Stomach (tissue), 8 donors: ENCODE measurements at regions not wholly inside any gene's neighbourhood (a gene's known extent, or its start where the extent isn't known, plus 50 kb on each side); places are given as distances from the start of the nearest gene placed in this dataset.

Experiments
- DNase-seq, 2 donors: peaks; one replicate each; pipeline versions ENCODE4 v3.0.0 to v3.0.0-alpha.2; 2013 to 2019
- H3K27ac ChIP-seq, 5 donors: fragments of 200-600 bp in 4 of 5; sonication (generic) in 4 of 5; one replicate each; pipeline ENCODE4 v1.5.1; 2013 to 2019; ENCODE audit warnings: mild to moderate bottlenecking in 1 of 5, moderate library complexity in 1 of 5
- H3K27me3 ChIP-seq, 3 donors: fragments of 200-600 bp; sonication (generic); one replicate each; pipeline ENCODE4 v1.5.1; 2017 to 2019; ENCODE audit warnings: mixed run types in 1 of 3
- H3K36me3 ChIP-seq, 4 donors: fragments of 200-600 bp; sonication (generic); 1 replicate in 3 of 4; 2 replicates in 1 of 4; pipeline ENCODE4 v1.5.1; 2016 to 2019
- H3K4me1 ChIP-seq, 4 donors: fragments of 200-600 bp; sonication (generic); one replicate each; pipeline ENCODE4 v1.5.1; 2016 to 2019
- H3K4me3 ChIP-seq, 4 donors: fragments of 200-600 bp; sonication (generic) in 3 of 4; one replicate each; pipeline ENCODE4 v1.5.1; 2016 to 2019; ENCODE audit warnings: mild to moderate bottlenecking in 1 of 4
- H3K9me3 ChIP-seq, 4 donors: fragments of 200-600 bp; sonication (generic); one replicate each; pipeline ENCODE4 v1.5.1; 2016 to 2019
- EP300 ChIP-seq: sonication (generic); formaldehyde crosslinking; IDR thresholded peaks from one replicate; pipeline ENCODE4 v1.6.1; 2017; ENCODE audit warnings: antibody characterized with exemption
- POLR2A ChIP-seq, 4 donors: fragments of 450-650 bp; IDR thresholded peaks; one replicate each; pipeline ENCODE4 v1.6.1; 2016; ENCODE audit warnings: antibody characterized with exemption in 4 of 4, control low read depth in 2 of 4, mild to moderate bottlenecking in 1 of 4, moderate library complexity in 1 of 4
- POLR2AphosphoS5 ChIP-seq, 3 donors: sonication (generic); formaldehyde crosslinking; IDR thresholded peaks; one replicate each; pipeline ENCODE4 v1.6.1; 2016; ENCODE audit warnings: antibody characterized with exemption in 3 of 3
- whole genome bisulfite sequencing, 5 donors: extraction: QIAGEN DNeasy Blood & Tissue Kit in 3 of 5; methylation state at CpG; one replicate each; pipeline versions ENCODE4 v1.1.5 to v1.1.7; 2013 to 2018; 5-methylcytosine and 5-hydroxymethylcytosine counted together
- intact Hi-C: fragments of 100-400 bp; cut with DNase I; formaldehyde crosslinking; loops from one replicate; pipeline ENCODE4 v1.15.1; 2023; ENCODE audit warnings: low total_unique reads
- TF ChIP-seq, protein P1 (sequence below), 7 experiments: fragments of 450-650 bp in 4 of 7; fragments of 200-600 bp in 3 of 7; sonication (generic) in 3 of 7; IDR thresholded peaks; one replicate each; pipeline ENCODE4 v1.5.1; 2016 to 2019; ENCODE audit warnings: antibody characterized with exemption in 7 of 7, control low read depth in 2 of 7, mild to moderate bottlenecking in 1 of 7
- donor health status: healthy with polysubstance abuse.
- donor health status: Bipolar disorder and iron deficiency.
- donor health status: healthy.

DNA sequence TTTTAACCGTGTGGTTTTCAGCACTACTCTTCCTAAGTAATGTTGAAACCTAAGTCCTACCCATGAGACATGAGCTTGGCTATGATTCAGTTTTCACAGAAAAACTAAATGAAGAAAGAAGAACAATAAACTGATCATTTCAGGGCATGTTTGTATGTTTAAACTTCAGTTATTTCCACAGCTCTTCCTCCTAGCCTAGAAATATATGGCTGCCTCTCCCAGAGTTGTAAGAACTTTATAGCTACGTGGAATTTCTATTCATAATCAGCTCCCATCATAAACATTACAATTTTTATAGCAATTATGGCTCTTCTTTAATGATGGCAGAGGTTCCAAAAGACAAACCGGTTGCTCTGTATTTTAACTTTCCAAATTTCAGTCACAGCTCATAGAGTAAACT is 314.7 kb upstream of the ADAMTSL1 start:
- Histone ChIP-seq H3K9me3 (no peaks in the 10 kb centered on the region), H3K4me1 (peaks cover 0 to 12% (median 3%) of the 10 kb centered on the region in 4 donors), H3K36me3 (no peaks in the 10 kb centered on the region), H3K27me3 (no peaks in the 10 kb centered on the region), H3K27ac (no peak overlapping the region), H3K4me3 (no peak overlapping the region)
- WGBS, 5 donors = 67 to 78% (median 77%) methylated on average over 3 of the region's 3 CpGs
- no peak for DNase-seq
- intact Hi-C loops = no loop called here
- TF ChIP-seq EP300 (no peak), POLR2AphosphoS5 (IDR thresholded peaks at IDR 0.05) (no peak), POLR2A (IDR thresholded peaks at IDR 0.05) (no peak)
- TF ChIP-seq, protein P1, sequence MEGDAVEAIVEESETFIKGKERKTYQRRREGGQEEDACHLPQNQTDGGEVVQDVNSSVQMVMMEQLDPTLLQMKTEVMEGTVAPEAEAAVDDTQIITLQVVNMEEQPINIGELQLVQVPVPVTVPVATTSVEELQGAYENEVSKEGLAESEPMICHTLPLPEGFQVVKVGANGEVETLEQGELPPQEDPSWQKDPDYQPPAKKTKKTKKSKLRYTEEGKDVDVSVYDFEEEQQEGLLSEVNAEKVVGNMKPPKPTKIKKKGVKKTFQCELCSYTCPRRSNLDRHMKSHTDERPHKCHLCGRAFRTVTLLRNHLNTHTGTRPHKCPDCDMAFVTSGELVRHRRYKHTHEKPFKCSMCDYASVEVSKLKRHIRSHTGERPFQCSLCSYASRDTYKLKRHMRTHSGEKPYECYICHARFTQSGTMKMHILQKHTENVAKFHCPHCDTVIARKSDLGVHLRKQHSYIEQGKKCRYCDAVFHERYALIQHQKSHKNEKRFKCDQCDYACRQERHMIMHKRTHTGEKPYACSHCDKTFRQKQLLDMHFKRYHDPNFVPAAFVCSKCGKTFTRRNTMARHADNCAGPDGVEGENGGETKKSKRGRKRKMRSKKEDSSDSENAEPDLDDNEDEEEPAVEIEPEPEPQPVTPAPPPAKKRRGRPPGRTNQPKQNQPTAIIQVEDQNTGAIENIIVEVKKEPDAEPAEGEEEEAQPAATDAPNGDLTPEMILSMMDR (IDR thresholded peaks at IDR 0.05) = no peak

DNA sequence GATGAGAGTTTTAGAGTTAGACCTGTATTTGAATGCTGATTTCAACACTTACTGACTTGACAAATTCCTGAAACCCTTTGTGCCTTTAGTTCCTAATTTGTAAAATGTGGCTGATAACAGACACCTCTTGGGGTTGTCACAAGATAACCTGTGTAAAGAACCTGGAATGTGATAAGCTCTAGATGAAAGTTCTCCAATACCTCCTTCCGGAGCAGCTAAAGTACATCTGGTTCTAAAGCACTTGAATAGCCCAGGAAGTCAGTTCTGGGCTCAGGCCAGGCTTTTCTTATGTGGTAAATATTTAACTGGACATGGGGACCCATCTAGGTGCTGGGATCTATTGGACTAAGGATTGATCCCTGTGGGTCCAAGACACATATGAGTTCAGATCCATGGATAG is 310.8 kb upstream of the ADAMTSL1 start:
- H3K4me1 ChIP-seq = peaks cover 0 to 12% (median 3%) of the 10 kb centered on the region in 4 donors
- no peaks in the 10 kb centered on the region for H3K9me3 ChIP-seq
- WGBS, 5 donors = 19 to 74% (median 25%) methylated on average over 1 of the region's 1 CpG
- DNase-seq = peak in 1 of 2 donors; percentile 74
- H3K27me3 ChIP-seq = no peaks in the 10 kb centered on the region
- no peaks in the 10 kb centered on the region for H3K36me3 ChIP-seq
- H3K4me3 ChIP-seq = no peak overlapping the region
- no peak overlapping the region for H3K27ac ChIP-seq
- intact Hi-C loops = no loop called here
- TF ChIP-seq POLR2AphosphoS5 (IDR thresholded peaks at IDR 0.05) = peak in 2 of 3 donors; percentile 57 to 70
- no peak for TF ChIP-seq EP300

DNA sequence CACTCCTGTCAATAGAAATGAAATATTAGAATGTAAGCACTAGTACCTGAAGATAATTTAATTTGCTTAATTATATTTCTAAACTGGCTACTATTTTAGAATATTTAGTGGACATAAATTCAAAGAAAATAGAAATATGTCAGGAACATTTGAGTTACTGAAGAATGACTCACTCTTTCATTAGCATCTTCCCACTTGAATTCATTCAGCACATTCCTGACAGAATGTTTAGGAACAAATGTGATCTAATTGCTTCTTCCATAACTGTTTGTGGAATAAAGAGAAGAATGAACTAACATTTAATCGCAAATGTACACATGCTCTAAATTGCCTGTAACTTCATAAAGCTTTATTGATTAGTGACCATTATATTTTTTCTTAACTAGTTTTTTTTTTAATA is 306.2 kb upstream of the ADAMTSL1 start:
- Histone ChIP-seq H3K4me3 (no peak overlapping the region), H3K4me1 (peaks cover 0 to 12% (median 3%) of the 10 kb centered on the region in 4 donors), H3K27ac (no peak overlapping the region), H3K27me3 (no peaks in the 10 kb centered on the region), H3K36me3 (no peaks in the 10 kb centered on the region), H3K9me3 (no peaks in the 10 kb centered on the region)
- TF ChIP-seq, protein P1 (IDR thresholded peaks at IDR 0.05) = no peak
- no peak for TF ChIP-seq POLR2A (IDR thresholded peaks at IDR 0.05)
- no peak for TF ChIP-seq EP300
- no peak for TF ChIP-seq POLR2AphosphoS5 (IDR thresholded peaks at IDR 0.05)
- WGBS, 5 donors = 88 to 100% (median 93%) methylated on average over 1 of the region's 1 CpG
- intact Hi-C loops = no loop called here
- DNase-seq = no peak

DNA sequence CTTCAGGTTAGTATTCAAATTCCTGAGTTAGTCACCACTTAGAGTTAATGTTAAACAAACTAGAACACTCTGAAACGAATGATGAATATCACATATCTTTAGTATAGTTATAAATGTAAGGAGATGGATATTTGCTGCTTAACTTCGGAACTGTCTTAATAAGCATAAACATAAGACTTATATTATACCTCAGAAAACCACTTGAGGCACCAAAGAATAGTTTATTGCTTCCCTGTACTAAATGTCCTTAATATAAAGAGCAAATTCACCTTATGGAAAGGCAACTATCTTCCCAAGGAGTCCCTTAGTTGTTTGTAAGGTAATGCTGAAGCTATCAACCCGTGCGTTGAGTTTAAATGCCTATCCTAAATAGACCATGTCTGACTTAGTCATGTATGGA is 300.0 kb upstream of the ADAMTSL1 start:
- peaks cover 0 to 4% (median 0%) of the 10 kb centered on the region in 4 donors for H3K9me3 ChIP-seq
- H3K27ac ChIP-seq = no peak overlapping the region
- H3K4me3 ChIP-seq = no peak overlapping the region
- DNase-seq = no peak
- no peaks in the 10 kb centered on the region for H3K36me3 ChIP-seq
- no peaks in the 10 kb centered on the region for H3K27me3 ChIP-seq
- WGBS, 5 donors = 61 to 76% (median 64%) methylated on average over 4 of the region's 4 CpGs
- TF ChIP-seq EP300 (no peak), POLR2AphosphoS5 (IDR thresholded peaks at IDR 0.05) (no peak), POLR2A (IDR thresholded peaks at IDR 0.05) (no peak)
- TF ChIP-seq, protein P1 (IDR thresholded peaks at IDR 0.05) = no peak
- intact Hi-C loops = no loop called here
- H3K4me1 ChIP-seq = no peaks in the 10 kb centered on the region

DNA sequence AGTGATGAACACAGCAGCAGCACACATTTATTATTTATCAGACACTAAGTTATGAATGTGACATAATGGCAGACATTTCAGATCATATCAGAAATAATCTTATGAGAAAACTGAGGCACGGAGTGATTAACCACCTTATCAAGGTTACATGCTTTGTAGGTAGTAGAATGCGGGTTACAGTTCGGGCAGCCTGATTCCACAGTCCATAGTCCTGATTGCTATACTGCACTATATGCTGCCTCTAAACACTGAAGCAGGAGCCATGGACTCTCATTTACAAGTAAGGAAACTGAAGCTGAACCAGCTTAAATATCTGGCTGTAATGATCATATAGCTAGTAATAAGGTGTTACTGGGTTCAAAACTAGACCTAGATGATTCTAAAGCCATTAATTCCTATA is 291.3 kb upstream of the ADAMTSL1 start:
- no peak overlapping the region for H3K27ac ChIP-seq
- intact Hi-C loops = no loop called here
- peaks cover 0 to 4% (median 0%) of the 10 kb centered on the region in 4 donors for H3K9me3 ChIP-seq
- no peaks in the 10 kb centered on the region for H3K27me3 ChIP-seq
- H3K36me3 ChIP-seq = no peaks in the 10 kb centered on the region
- DNase-seq = peak in 1 of 2 donors; percentile 37
- H3K4me3 ChIP-seq = no peak overlapping the region
- peaks cover 0 to 9% (median 2%) of the 10 kb centered on the region in 4 donors for H3K4me1 ChIP-seq
- TF ChIP-seq EP300 (no peak), POLR2A (IDR thresholded peaks at IDR 0.05) (no peak), POLR2AphosphoS5 (IDR thresholded peaks at IDR 0.05) (no peak)
- TF ChIP-seq, protein P1 (IDR thresholded peaks at IDR 0.05) = no peak
- WGBS, 5 donors = 29 to 54% (median 35%) methylated on average over 3 of the region's 3 CpGs
